ENCODE measurements at regions not wholly inside any gene's neighbourhood (a gene's known extent, or its start where the extent isn't known, plus 50 kb on each side); places are given as distances from the start of the nearest gene placed in this dataset.

DNA sequence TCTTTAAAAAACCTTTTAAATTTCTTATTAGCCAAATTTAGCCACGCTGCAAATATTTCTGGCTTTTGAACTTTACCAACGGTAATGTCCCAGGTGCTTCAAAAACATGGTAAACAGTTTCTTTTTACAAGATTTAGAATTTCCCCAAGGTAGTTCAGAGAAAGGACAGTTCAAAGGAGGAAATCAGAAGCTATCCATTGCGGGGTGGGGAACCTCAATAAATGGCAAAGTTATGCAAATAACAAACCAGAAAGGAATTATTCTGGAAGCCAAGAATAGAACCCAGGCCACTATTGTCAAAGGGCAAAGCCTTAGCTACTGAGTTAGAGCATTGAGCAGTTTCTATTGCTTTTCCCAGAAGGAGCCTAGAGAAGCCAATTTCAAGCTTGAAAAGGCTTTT, 62.3 kb downstream of the PDE6H start:
- TF ChIP-seq, protein P1, sequence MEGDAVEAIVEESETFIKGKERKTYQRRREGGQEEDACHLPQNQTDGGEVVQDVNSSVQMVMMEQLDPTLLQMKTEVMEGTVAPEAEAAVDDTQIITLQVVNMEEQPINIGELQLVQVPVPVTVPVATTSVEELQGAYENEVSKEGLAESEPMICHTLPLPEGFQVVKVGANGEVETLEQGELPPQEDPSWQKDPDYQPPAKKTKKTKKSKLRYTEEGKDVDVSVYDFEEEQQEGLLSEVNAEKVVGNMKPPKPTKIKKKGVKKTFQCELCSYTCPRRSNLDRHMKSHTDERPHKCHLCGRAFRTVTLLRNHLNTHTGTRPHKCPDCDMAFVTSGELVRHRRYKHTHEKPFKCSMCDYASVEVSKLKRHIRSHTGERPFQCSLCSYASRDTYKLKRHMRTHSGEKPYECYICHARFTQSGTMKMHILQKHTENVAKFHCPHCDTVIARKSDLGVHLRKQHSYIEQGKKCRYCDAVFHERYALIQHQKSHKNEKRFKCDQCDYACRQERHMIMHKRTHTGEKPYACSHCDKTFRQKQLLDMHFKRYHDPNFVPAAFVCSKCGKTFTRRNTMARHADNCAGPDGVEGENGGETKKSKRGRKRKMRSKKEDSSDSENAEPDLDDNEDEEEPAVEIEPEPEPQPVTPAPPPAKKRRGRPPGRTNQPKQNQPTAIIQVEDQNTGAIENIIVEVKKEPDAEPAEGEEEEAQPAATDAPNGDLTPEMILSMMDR (IDR thresholded peaks at IDR 0.05): no peak
- TF ChIP-seq POLR2AphosphoS5 (IDR thresholded peaks at IDR 0.05) (no peak), POLR2A (IDR thresholded peaks at IDR 0.05) (no peak)

Data from transverse colon (tissue), 4 donors.